ENCODE measurements at regions not wholly inside any gene's neighbourhood (a gene's known extent, or its start where the extent isn't known, plus 50 kb on each side); places are given as distances from the start of the nearest gene placed in this dataset.
"Not testable (repeated sequence)": the region's sequence is repeated elsewhere in the genome, so short reads cannot be mapped to it uniquely, and the experiment has no call there.

DNA sequence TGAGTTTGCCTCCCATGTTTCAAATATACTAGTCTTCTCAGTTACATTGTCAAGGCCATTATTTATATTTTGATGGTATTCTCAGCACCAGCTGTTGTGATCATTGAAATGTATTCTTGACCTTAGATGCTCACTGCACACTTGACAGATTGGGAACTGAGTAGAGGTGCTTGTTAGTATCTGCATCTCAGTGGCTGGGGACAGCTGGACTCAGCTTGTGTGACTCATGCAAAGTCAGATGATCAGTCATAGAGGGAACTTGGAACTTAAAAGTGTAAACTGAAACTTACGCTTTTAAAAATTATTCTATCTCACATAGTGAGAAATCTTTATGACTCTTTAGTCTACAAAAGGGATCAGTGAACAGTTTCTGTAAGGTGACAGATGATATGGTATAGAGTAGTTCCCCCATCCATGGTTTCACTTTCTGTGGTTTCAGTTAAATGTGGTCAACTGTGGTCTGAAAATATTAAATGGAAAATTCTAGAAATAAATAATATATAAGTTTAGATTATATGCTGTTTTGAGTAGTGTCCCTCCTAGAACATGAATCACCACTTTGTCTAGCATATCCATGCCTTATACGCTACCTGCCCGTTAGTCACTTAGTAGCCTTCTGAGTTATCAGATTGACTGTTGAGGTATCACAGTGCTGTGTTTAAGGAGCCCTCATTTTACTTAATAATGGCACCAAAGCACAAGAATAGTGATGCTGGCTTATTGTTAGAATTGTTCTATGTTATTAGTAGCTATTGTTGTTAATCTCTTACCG is 1540.6 kb downstream of the SPATA31A7 start:
- SMC1A ChIA-PET (ENCODE audit: uncharacterized antibody, unreplicated experiment); H3K36me3 ChIP-seq (ENCODE audit: control insufficient read depth in 2 of 2, insufficient read depth in 2 of 2, low read length in 1 of 2); intact Hi-C loops (cut with micrococcal nuclease; ENCODE audit: unreplicated experiment); H3K9ac ChIP-seq (ENCODE audit: control insufficient read depth, insufficient read depth, low read length); FAIRE-seq; H3K27ac ChIP-seq (ENCODE audit: control insufficient read depth, insufficient read depth); CTCF ChIA-PET; H3K4me2 ChIP-seq (ENCODE audit: control insufficient read depth, insufficient read depth); H3K4me3 ChIP-seq; BruUV-seq (replicated peaks); H3K27me3 ChIP-seq (replicated peaks in 1 of 2; ENCODE audit: control insufficient read depth in 2 of 2, insufficient read depth in 2 of 2, low read length in 1 of 2); DNase-seq (ENCODE audit: low read depth, low spot score); H3K9me3 ChIP-seq (replicated peaks; ENCODE audit: control insufficient read depth, insufficient read depth, low read length); POLR2A ChIA-PET; in situ Hi-C loops (cut with MboI); H4K20me1 ChIP-seq (ENCODE audit: control insufficient read depth, insufficient read depth); H2AFZ ChIP-seq (ENCODE audit: control insufficient read depth, low read depth, low read length); RAD21 ChIA-PET (ENCODE audit: unreplicated experiment); H3K79me2 ChIP-seq (ENCODE audit: control insufficient read depth, insufficient read depth, low read length); H3K4me1 ChIP-seq (ENCODE audit: control insufficient read depth, insufficient read depth, low read length): not testable (repeated sequence)
- 0 out of 2 replicates have a peak, but pooled peaks have one; percentile 13 for TF ChIP-seq JUNB (IDR thresholded peaks at IDR 0.05)
- no CpG with 5 or more reads among the region's 4 CpGs for WGBS (ENCODE audit: insufficient coverage, insufficient replicate concordance, low lambda C conversion rate, missing lambda C conversion rate)
- peak; percentile 97 for ATAC-seq

DNA sequence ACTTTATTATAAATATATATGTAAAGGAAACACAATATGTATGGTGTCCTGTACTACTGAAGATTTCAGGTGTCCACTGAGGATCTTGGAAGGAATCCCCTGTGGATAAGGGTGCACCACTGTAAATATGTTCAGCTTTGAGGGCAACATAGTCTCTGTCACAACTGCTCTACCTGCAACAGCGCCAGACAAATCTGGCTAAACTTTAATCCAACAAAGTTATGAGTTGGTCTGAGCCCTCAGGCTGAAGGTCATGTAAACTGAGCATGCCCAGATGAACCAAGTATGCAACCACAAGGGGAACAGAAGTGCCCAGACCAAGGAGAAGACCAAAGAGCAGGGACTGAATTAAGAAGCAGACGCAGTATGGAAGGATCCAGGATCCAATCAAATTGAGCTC is 1541.2 kb downstream of the SPATA31A7 start:
- ATAC-seq, result peak; percentile 4
- H3K4me2 ChIP-seq (ENCODE audit: control insufficient read depth, insufficient read depth); H3K36me3 ChIP-seq (ENCODE audit: control insufficient read depth in 2 of 2, insufficient read depth in 2 of 2, low read length in 1 of 2); intact Hi-C loops (cut with micrococcal nuclease; ENCODE audit: unreplicated experiment); H3K27ac ChIP-seq (ENCODE audit: control insufficient read depth, insufficient read depth); FAIRE-seq; H3K9me3 ChIP-seq (replicated peaks; ENCODE audit: control insufficient read depth, insufficient read depth, low read length); H3K4me1 ChIP-seq (ENCODE audit: control insufficient read depth, insufficient read depth, low read length); H3K79me2 ChIP-seq (ENCODE audit: control insufficient read depth, insufficient read depth, low read length); POLR2A ChIA-PET; CTCF ChIA-PET; BruUV-seq (replicated peaks); RAD21 ChIA-PET (ENCODE audit: unreplicated experiment); H2AFZ ChIP-seq (ENCODE audit: control insufficient read depth, low read depth, low read length); DNase-seq (ENCODE audit: low read depth, low spot score); in situ Hi-C loops (cut with MboI); H3K9ac ChIP-seq (ENCODE audit: control insufficient read depth, insufficient read depth, low read length); SMC1A ChIA-PET (ENCODE audit: uncharacterized antibody, unreplicated experiment); H4K20me1 ChIP-seq (ENCODE audit: control insufficient read depth, insufficient read depth); H3K4me3 ChIP-seq; H3K27me3 ChIP-seq (replicated peaks in 1 of 2; ENCODE audit: control insufficient read depth in 2 of 2, insufficient read depth in 2 of 2, low read length in 1 of 2): not testable (repeated sequence)
- no CpG with 5 or more reads among the region's 2 CpGs for WGBS (ENCODE audit: insufficient coverage, insufficient replicate concordance, low lambda C conversion rate, missing lambda C conversion rate)

- in situ Hi-C loops (cut with MboI); H3K27ac ChIP-seq (ENCODE audit: control insufficient read depth, insufficient read depth); RAD21 ChIA-PET (ENCODE audit: unreplicated experiment); H2AFZ ChIP-seq (ENCODE audit: control insufficient read depth, low read depth, low read length); BruUV-seq (replicated peaks); H3K9me3 ChIP-seq (replicated peaks; ENCODE audit: control insufficient read depth, insufficient read depth, low read length); SMC1A ChIA-PET (ENCODE audit: uncharacterized antibody, unreplicated experiment); H3K27me3 ChIP-seq (replicated peaks in 1 of 2; ENCODE audit: control insufficient read depth in 2 of 2, insufficient read depth in 2 of 2, low read length in 1 of 2); H3K36me3 ChIP-seq (ENCODE audit: control insufficient read depth in 2 of 2, insufficient read depth in 2 of 2, low read length in 1 of 2); H3K9ac ChIP-seq (ENCODE audit: control insufficient read depth, insufficient read depth, low read length); DNase-seq (ENCODE audit: low read depth, low spot score); CTCF ChIA-PET; intact Hi-C loops (cut with micrococcal nuclease; ENCODE audit: unreplicated experiment); H4K20me1 ChIP-seq (ENCODE audit: control insufficient read depth, insufficient read depth); H3K4me3 ChIP-seq; POLR2A ChIA-PET; H3K4me1 ChIP-seq (ENCODE audit: control insufficient read depth, insufficient read depth, low read length); H3K79me2 ChIP-seq (ENCODE audit: control insufficient read depth, insufficient read depth, low read length); FAIRE-seq; H3K4me2 ChIP-seq (ENCODE audit: control insufficient read depth, insufficient read depth): not testable (repeated sequence)
- WGBS (ENCODE audit: insufficient coverage, insufficient replicate concordance, low lambda C conversion rate, missing lambda C conversion rate), result 0% methylated on average over 1 of the region's 2 CpGs
- peak; percentile 20; the same call in 1 of the 3 replicates for ATAC-seq
These were observed 1547.3 kb downstream of the SPATA31A7 start for GRCh38 chr9:62737004-62737606.

GRCh38 chr9:62737915-62738314 is 1548.1 kb downstream of the SPATA31A7 start:
- H3K9me3 ChIP-seq (replicated peaks; ENCODE audit: control insufficient read depth, insufficient read depth, low read length); H3K79me2 ChIP-seq (ENCODE audit: control insufficient read depth, insufficient read depth, low read length); H3K4me1 ChIP-seq (ENCODE audit: control insufficient read depth, insufficient read depth, low read length); SMC1A ChIA-PET (ENCODE audit: uncharacterized antibody, unreplicated experiment); H4K20me1 ChIP-seq (ENCODE audit: control insufficient read depth, insufficient read depth); FAIRE-seq; in situ Hi-C loops (cut with MboI); RAD21 ChIA-PET (ENCODE audit: unreplicated experiment); H3K27me3 ChIP-seq (replicated peaks in 1 of 2; ENCODE audit: control insufficient read depth in 2 of 2, insufficient read depth in 2 of 2, low read length in 1 of 2); H3K4me3 ChIP-seq; CTCF ChIA-PET; H3K9ac ChIP-seq (ENCODE audit: control insufficient read depth, insufficient read depth, low read length); H2AFZ ChIP-seq (ENCODE audit: control insufficient read depth, low read depth, low read length); DNase-seq (ENCODE audit: low read depth, low spot score); POLR2A ChIA-PET; H3K36me3 ChIP-seq (ENCODE audit: control insufficient read depth in 2 of 2, insufficient read depth in 2 of 2, low read length in 1 of 2); intact Hi-C loops (cut with micrococcal nuclease; ENCODE audit: unreplicated experiment); ATAC-seq; H3K27ac ChIP-seq (ENCODE audit: control insufficient read depth, insufficient read depth); H3K4me2 ChIP-seq (ENCODE audit: control insufficient read depth, insufficient read depth); BruUV-seq (replicated peaks): not testable (repeated sequence)
- WGBS (ENCODE audit: insufficient coverage, insufficient replicate concordance, low lambda C conversion rate, missing lambda C conversion rate), result 49% methylated on average over 6 of the region's 24 CpGs
